Spinal cord (tissue), 9 donors: ENCODE measurements at regions not wholly inside any gene's neighbourhood (a gene's known extent, or its start where the extent isn't known, plus 50 kb on each side); places are given as distances from the start of the nearest gene placed in this dataset.

Experiments
- DNase-seq, 6 donors: peaks; one replicate each; pipeline versions ENCODE4 v3.0.0 to v3.0.0-alpha.2; 2013 to 2015; ENCODE audit warnings: low spot score in 6 of 6, low read depth in 4 of 6
- H3K27ac ChIP-seq: one replicate; pipeline ENCODE4 v1.5.1; 2013; ENCODE audit warnings: low read depth, low read length, control low read depth
- H3K27me3 ChIP-seq: one replicate; pipeline ENCODE4 v1.6.1; 2013; ENCODE audit warnings: low read length; ENCODE audit not compliant: control insufficient read depth, insufficient read depth
- H3K36me3 ChIP-seq: one replicate; pipeline ENCODE4 v1.6.1; 2013; ENCODE audit warnings: low read length; ENCODE audit not compliant: control insufficient read depth, insufficient read depth
- H3K4me1 ChIP-seq: one replicate; pipeline ENCODE4 v1.6.1; 2013; ENCODE audit warnings: low read length; ENCODE audit not compliant: control insufficient read depth, insufficient read depth
- H3K4me3 ChIP-seq: one replicate; pipeline ENCODE4 v1.5.1; 2013; ENCODE audit warnings: low read depth, low read length, control low read depth
- H3K9me3 ChIP-seq: one replicate; pipeline ENCODE4 v1.6.1; 2013; ENCODE audit warnings: low read length; ENCODE audit not compliant: control insufficient read depth, insufficient read depth
- WGBS: methylation state at CpG from one replicate; pipeline ENCODE4 v1.1.5; 2013; ENCODE audit warnings: missing lambda C conversion rate; ENCODE audit not compliant: insufficient coverage; 5-methylcytosine and 5-hydroxymethylcytosine counted together
- donor health status: healthy.

GRCh38 chr21:25126564-25126963 is 480.7 kb downstream of the MRPL39 start:
- Histone ChIP-seq H3K27ac (no peak overlapping the region), H3K36me3 (no peaks in the 10 kb centered on the region), H3K4me3 (no peak overlapping the region), H3K27me3 (no peaks in the 10 kb centered on the region), H3K9me3 (no peaks in the 10 kb centered on the region), H3K4me1 (no peaks in the 10 kb centered on the region)
- WGBS, result 80% methylated on average over 1 of the region's 3 CpGs
- DNase-seq, result peak in 1 of 6 donors; percentile 8

- H3K9me3 ChIP-seq, result no peaks in the 10 kb centered on the region
- H3K27me3 ChIP-seq, result no peaks in the 10 kb centered on the region
- DNase-seq, result no peak
- WGBS, result 93% methylated on average over 10 of the region's 13 CpGs
- no peak overlapping the region for H3K4me3 ChIP-seq
- H3K27ac ChIP-seq, result no peak overlapping the region
- H3K36me3 ChIP-seq, result no peaks in the 10 kb centered on the region
- no peaks in the 10 kb centered on the region for H3K4me1 ChIP-seq
Observed at GRCh38 chr21:25118648-25119047, 488.6 kb downstream of the MRPL39 start.

GRCh38 chr21:25115021-25115420 is 492.3 kb downstream of the MRPL39 start:
- H3K36me3 ChIP-seq, result no peaks in the 10 kb centered on the region
- no peak overlapping the region for H3K4me3 ChIP-seq
- no peak for DNase-seq
- no peaks in the 10 kb centered on the region for H3K27me3 ChIP-seq
- H3K4me1 ChIP-seq, result no peaks in the 10 kb centered on the region
- H3K9me3 ChIP-seq, result no peaks in the 10 kb centered on the region
- no CpG with 5 or more reads among the region's 1 CpG for WGBS
- H3K27ac ChIP-seq, result no peak overlapping the region

GRCh38 chr21:25107708-25108107 is 499.6 kb downstream of the MRPL39 start:
- Histone ChIP-seq H3K36me3 (no peaks in the 10 kb centered on the region), H3K4me3 (no peak overlapping the region), H3K27ac (no peak overlapping the region), H3K27me3 (no peaks in the 10 kb centered on the region), H3K4me1 (no peaks in the 10 kb centered on the region), H3K9me3 (peaks cover 2% of the 10 kb centered on the region)
- DNase-seq, result no peak
- 83% methylated on average over 1 of the region's 3 CpGs for WGBS

GRCh38 chr21:25103500-25104207 is 503.6 kb downstream of the MRPL39 start:
- Histone ChIP-seq H3K27ac (no peak overlapping the region), H3K27me3 (no peaks in the 10 kb centered on the region), H3K9me3 (peaks cover 2% of the 10 kb centered on the region), H3K4me3 (no peak overlapping the region), H3K4me1 (no peaks in the 10 kb centered on the region), H3K36me3 (no peaks in the 10 kb centered on the region)
- DNase-seq, result no peak

- DNase-seq, result no peak
- 100% methylated on average over 1 of the region's 2 CpGs for WGBS
- Histone ChIP-seq H3K27me3 (no peaks in the 10 kb centered on the region), H3K9me3 (no peaks in the 10 kb centered on the region), H3K4me3 (no peak overlapping the region), H3K27ac (no peak overlapping the region), H3K4me1 (no peaks in the 10 kb centered on the region), H3K36me3 (no peaks in the 10 kb centered on the region)
Observed at GRCh38 chr21:25097648-25098047, 509.6 kb downstream of the MRPL39 start.

GRCh38 chr21:25094695-25095094 is 512.6 kb downstream of the MRPL39 start:
- Histone ChIP-seq H3K4me3 (no peak overlapping the region), H3K27me3 (no peaks in the 10 kb centered on the region), H3K27ac (no peak overlapping the region), H3K9me3 (no peaks in the 10 kb centered on the region), H3K4me1 (no peaks in the 10 kb centered on the region), H3K36me3 (no peaks in the 10 kb centered on the region)
- no peak for DNase-seq
- no CpG with 5 or more reads among the region's 1 CpG for WGBS

- WGBS, result 95% methylated on average over 7 of the region's 8 CpGs
- Histone ChIP-seq H3K27me3 (no peaks in the 10 kb centered on the region), H3K36me3 (no peaks in the 10 kb centered on the region), H3K9me3 (no peaks in the 10 kb centered on the region), H3K4me3 (no peak overlapping the region), H3K27ac (no peak overlapping the region), H3K4me1 (no peaks in the 10 kb centered on the region)
- no peak for DNase-seq
Observed at GRCh38 chr21:25092441-25093011, 514.8 kb downstream of the MRPL39 start.

- H3K27ac ChIP-seq, result no peak overlapping the region
- no peaks in the 10 kb centered on the region for H3K4me1 ChIP-seq
- H3K4me3 ChIP-seq, result no peak overlapping the region
- no peaks in the 10 kb centered on the region for H3K9me3 ChIP-seq
- no peak for DNase-seq
- H3K36me3 ChIP-seq, result no peaks in the 10 kb centered on the region
- no peaks in the 10 kb centered on the region for H3K27me3 ChIP-seq
- WGBS, result no CpG with 5 or more reads among the region's 4 CpGs
Observed at GRCh38 chr21:25081096-25081495, 526.2 kb downstream of the MRPL39 start.

- Histone ChIP-seq H3K27ac (no peak overlapping the region), H3K36me3 (no peaks in the 10 kb centered on the region), H3K4me1 (no peaks in the 10 kb centered on the region), H3K27me3 (no peaks in the 10 kb centered on the region), H3K9me3 (no peaks in the 10 kb centered on the region), H3K4me3 (no peak overlapping the region)
- whole genome bisulfite sequencing, result 100% methylated on average over 1 of the region's 1 CpG
- DNase-seq, result peak in 1 of 6 donors; percentile 11
Observed at GRCh38 chr21:25080661-25081060, 526.6 kb downstream of the MRPL39 start.
